Activated CD8-positive, alpha-beta memory T cell treated with anti-CD3 and anti-CD28 coated beads for 4 hours (primary cell): ENCODE measurements at regions not wholly inside any gene's neighbourhood (a gene's known extent, or its start where the extent isn't known, plus 50 kb on each side); places are given as distances from the start of the nearest gene placed in this dataset.
"Not testable (repeated sequence)": the region's sequence is repeated elsewhere in the genome, so short reads cannot be mapped to it uniquely, and the experiment has no call there.

Experiments used
- DNase-seq, 2 donors: peaks; one replicate each; pipeline ENCODE4 v3.0.0-alpha.2; 2020; ENCODE audit warnings: low read depth in 2 of 2

DNA sequence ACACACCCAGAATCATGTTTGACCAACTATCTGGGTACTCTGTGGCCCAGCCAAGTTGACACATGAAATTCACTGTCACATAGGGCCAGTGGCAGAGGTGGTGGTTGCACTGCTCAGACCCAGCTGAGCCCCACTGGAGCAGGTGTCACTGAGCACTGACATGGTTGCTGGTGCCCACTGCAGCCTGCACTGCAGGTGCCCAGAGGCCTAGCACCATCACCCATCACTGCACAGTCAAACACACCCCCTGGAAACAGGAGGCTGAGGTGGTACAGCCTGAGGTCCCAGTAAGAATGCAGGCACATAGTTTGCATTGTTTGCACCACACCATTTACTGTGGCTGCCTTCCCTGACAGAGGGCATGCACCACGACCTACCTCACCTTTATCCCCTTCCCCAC, 278.7 kb upstream of the MGAT5 start:
- no peak for DNase-seq

DNA sequence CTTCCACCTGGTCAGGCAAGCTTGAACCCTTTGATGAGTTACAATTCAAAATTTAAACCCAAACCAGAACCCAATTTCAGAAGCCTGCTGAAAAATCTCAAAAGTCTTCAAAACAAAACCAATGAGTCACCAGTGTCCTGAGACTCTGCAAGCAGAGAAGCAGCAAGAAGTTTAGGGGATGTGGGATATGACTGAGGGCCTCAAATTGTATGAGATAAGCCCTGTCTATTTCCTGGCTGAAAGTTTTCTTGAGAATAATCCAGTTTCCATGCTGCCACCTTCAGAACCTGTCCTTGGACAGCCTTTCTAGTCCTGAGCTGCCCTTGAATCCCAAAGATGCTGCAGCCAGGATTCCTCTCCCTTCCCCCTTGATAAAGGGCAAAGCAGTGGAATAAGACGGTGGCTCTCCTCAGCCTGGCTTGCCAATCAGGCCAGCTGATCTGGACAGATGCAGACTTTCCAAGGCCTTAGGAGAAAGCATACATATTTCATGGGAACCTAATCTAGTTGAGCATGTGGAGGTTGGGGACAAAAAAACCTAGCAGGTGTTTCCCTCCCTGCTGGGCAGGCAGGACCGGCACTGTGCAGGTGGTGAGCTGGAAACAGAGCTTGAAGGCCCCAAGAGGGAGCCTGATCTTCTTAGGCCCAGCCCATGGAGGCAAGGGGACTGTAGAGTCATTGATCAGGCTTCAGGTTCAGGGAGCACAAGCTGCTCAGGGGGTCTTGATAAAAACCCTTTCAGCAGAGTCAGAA, 278.0 kb upstream of the MGAT5 start:
- no peak for DNase-seq

DNA sequence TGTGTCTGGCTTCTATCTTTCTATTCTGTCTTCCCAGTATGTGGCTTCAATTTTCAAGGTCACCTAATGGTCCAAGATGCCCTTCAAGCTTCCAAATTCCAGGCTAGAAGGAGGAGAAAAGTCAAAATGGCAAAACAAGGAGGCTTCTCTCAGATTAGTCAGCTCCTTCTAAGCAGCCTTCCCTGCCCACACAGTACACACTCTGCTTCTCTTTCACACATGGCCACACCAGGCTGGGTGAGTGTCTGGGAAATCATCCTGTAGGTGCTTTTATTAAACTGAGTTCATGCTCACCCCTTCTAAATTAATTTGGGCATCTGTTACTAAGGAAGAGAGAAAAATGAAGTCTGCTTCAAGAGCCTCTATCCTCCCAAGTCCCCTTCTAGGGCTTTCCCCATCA, 277.2 kb upstream of the MGAT5 start:
- DNase-seq, result no peak

GRCh38 chr2:133977405-133977804, 276.5 kb upstream of the MGAT5 start:
- no peak for DNase-seq

GRCh38 chr2:133982256-133982655, 271.6 kb upstream of the MGAT5 start:
- no peak for DNase-seq

- no peak for DNase-seq
Measured at GRCh38 chr2:133985563-133985962, 268.3 kb upstream of the MGAT5 start.

DNA sequence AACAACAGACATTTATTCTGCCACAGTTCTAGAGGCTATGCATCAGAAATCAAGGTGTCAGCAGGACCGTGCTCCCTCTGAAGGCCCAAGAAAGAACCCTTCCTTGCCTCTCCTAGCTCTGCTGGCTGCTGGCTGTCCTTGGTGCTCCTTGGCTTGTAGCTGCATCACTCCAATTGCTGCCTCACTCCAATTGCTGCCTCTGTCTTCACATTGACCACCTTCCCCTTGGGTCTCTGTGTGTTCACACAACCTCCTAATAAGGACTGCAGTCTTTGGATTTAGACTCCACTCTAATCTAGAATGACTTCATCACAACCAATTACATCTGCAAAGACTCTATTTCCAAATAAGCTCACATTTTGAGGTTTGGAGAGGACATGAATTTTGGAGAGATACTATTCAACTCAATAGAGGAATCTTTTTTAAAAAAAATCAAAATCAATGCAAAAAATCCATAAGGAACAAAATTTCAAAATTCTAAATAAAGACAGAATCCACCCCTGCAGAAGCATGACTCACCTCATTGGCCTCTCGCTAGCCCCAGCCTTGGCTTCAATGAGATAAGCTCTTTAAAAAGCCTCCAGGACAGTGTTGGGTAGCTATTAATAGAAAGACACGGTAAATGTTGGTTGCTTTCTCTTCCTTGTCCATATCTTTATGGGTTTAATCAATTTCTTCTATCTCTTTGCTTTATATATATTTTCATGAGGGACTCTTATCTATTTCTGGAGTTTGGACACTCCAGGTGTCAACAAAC, 267.6 kb upstream of the MGAT5 start:
- DNase-seq, result no peak

DNA sequence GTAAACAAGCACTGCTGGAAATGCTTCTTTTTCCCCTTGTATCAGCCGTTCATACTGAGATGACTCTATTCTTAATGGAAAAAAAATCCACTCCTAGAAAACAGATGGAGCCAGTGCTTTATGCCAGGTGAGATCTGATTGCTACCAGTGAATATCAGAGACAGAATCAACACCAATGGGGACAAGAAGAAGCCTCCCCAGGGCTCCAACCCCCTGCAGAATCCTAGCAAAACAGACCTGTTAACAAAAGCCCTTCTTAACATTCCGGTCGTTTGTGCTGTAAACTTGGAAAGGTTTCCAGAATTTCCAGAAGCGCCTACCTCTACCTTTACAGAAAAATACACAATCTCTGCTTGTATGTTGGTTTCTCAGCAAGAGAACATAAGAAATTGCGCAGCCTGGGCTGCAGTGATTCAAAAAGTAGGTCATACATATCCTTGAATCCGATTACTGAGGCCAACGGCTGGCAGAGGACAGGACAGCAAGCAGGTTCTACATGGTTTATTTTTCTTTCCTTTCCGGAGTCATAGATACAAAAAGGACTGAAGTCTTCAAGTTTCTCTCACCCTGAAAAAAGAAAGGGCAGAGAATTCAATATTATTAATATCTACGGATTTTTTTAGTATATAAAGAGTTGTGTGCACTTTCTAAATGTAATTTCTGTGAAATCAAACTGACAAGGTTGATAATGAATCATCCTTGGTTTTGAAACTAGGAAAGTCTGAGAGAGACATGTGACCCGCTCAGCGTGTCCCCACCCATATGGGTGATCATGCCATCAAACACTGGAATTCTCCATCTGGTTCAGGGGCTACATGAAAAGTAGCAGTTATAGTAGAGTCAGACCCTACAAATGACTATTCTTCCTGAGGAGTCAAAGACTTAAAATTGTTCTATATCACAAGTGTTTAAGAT, 266.7 kb upstream of the MGAT5 start:
- DNase-seq, result no peak

- DNase-seq, result no peak
Measured at GRCh38 chr2:133988316-133988891, 265.5 kb upstream of the MGAT5 start.

DNA sequence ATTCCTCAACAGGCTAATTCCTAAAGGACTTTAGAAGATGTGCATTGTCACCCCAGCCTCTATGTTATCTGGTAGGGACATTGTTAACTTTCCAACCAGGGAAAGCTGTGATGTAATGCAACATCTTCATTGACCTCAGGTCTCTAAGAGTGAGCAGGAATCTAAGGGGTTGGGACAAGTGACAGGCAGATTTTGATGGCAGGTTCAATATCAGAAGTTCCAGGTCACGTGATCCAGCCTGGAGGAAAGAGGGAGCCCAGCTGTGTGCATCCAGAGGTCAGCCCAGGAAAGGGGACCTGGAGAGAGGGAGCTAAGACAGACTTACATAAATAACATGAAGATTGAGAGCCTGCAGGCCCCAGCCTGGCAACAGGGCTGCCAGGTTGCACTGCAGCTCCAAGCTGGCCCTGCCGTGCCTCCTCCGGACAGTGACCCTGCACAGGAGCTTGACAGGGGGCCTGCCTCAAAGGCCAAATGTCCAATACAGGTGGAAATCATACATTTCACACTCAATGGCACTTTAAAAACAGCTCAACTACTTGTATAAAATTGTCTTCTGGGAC, 262.2 kb upstream of the MGAT5 start:
- DNase-seq, result no peak

- DNase-seq, result no peak
Measured at GRCh38 chr2:133992454-133992853, 261.4 kb upstream of the MGAT5 start.

GRCh38 chr2:133993160-133993559, 260.7 kb upstream of the MGAT5 start:
- no peak for DNase-seq

DNA sequence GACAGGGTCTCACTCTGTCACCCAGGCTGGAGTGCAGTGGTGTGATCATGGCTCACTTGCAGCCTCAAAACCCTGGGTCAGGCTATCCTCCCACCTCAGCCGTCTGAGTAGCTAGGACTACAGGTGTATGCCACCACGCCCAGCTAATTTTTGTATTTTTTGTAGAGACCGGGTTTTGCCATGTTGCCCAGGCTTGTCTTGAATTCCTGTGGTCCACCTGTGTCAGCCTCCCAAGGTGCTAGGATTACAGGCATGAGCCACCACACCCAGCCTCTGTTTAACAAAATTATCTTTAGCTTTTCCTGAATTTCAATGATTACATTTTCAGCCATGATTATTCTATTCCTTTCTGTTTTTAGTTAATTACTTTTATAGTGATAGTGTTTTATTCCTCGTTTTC, 255.1 kb upstream of the MGAT5 start:
- DNase-seq, result not testable (repeated sequence)

- DNase-seq, result no peak
Measured at GRCh38 chr2:134002391-134002790, 251.5 kb upstream of the MGAT5 start.

- DNase-seq, result no peak
Measured at GRCh38 chr2:134002921-134003320, 251.0 kb upstream of the MGAT5 start.

DNA sequence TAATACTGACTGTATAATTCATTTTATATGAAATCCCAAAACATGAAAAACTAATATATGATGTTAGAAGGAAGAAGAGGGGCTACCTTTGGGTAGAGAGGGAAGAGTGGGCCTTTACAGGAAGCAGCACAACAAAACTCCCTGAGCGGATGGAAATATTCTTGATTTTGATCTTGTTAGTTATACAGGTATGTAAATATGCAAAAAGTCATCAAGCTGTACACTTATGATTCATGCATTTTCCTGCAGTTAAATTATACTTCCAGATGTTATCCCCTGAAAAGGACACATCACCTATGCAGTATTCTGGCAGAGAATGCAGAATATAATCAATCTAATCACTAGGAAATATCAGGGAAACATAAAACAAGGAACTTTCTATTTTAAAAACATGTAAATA, 249.4 kb upstream of the MGAT5 start:
- no peak for DNase-seq

DNA sequence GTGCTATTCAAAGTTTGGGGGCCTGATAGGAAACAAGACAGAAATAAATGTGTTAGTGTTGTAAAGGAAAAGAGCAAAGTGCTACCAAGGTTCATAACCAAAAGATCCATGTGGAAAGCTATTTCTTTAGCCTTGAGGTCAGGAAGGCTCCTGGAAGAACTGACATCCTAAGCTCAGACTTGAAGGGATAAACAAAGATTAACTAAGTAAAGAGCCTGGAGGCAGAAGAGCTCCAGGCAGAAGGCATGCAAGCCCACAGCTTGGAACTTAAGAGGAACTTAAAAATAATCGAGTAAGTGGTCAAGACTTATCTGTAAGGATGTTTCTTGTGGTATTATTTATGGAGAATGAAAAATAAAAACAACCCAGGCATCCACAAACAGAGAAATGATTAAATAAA, 245.0 kb upstream of the MGAT5 start:
- DNase-seq, result no peak

DNA sequence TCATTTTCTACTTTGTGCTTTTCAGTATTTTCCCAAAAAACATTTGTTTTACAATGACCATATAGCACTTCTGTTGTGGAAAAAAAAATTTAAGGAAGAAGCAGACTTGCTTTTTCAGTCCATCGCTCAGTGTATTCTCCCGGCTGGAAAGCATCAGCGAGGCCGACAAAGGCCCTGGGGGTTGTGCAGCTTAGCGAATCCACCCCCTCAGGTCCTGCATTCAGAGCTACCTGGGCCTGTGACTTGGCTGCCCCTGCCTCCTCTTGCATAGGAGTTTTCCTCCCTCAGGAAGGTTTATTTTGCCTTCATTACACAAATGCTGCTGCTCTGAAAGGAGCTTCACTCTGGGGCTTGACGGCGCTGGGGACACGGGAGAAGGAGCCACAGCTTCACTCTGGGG, 244.4 kb upstream of the MGAT5 start:
- no peak for DNase-seq

DNA sequence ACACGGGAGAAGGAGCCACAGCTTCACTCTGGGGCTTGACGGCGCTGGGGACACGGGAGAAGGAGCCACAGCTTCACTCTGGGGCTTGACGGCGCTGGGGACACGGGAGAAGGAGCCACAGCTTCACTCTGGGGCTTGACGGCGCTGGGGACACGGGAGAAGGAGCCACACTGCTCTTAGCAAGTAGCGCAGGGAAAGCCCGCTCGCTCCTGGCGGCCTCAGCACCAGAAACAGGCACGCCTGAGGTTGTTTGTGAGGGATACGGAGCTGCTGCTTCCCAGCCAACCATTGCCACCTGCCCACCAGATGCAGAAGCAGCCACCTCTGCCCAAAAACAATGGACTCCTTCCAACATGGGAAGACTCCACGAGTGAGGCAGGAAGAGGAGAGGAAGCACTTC, 244.0 kb upstream of the MGAT5 start:
- not testable (repeated sequence) for DNase-seq

GRCh38 chr2:134011936-134012586, 241.8 kb upstream of the MGAT5 start:
- no peak for DNase-seq
